IMR-90 (cell line): ENCODE measurements at regions not wholly inside any gene's neighbourhood (a gene's known extent, or its start where the extent isn't known, plus 50 kb on each side); places are given as distances from the start of the nearest gene placed in this dataset.

ENCODE experiments used
- MAFK ChIP-seq: IDR thresholded peaks from 2 replicates; pipeline ENCODE4 v1.6.1; 2012; ENCODE audit warnings: low read depth, low read length, improper control_type of control experiment
- RCOR1 ChIP-seq: IDR thresholded peaks from 2 replicates; pipeline ENCODE4 v1.6.1; 2012; ENCODE audit warnings: mild to moderate bottlenecking, low read length, improper control_type of control experiment; ENCODE audit not compliant: insufficient replicate concordance

GRCh38 chr18:42409005-42409404 lies 454.0 kb downstream of the PIK3C3 start:
- TF ChIP-seq MAFK, result no peak
- no peak for TF ChIP-seq RCOR1
